NAMALWA (cell line): ENCODE measurements at regions not wholly inside any gene's neighbourhood (a gene's known extent, or its start where the extent isn't known, plus 50 kb on each side); places are given as distances from the start of the nearest gene placed in this dataset.
"Not testable (repeated sequence)": the region's sequence is repeated elsewhere in the genome, so short reads cannot be mapped to it uniquely, and the experiment has no call there.

Source experiments
- DNase-seq: peaks from one replicate; pipeline ENCODE4 v3.0.0-alpha.2; 2015; ENCODE audit warnings: low spot score

- no peak for DNase-seq
These were observed 52.6 kb upstream of the JUN start for GRCh38 chr1:58836408-58836807.

- DNase-seq = no peak
These were observed 54.0 kb upstream of the JUN start for GRCh38 chr1:58837886-58838285.

GRCh38 chr1:58839147-58839795, 55.4 kb upstream of the JUN start:
- DNase-seq = no peak

GRCh38 chr1:58839846-58840835, 56.3 kb upstream of the JUN start:
- DNase-seq = no peak

- peak; percentile 26 for DNase-seq
These were observed 57.6 kb upstream of the JUN start for GRCh38 chr1:58841455-58841854.

GRCh38 chr1:58842941-58843340, 59.1 kb upstream of the JUN start:
- no peak for DNase-seq

GRCh38 chr1:58844176-58844575, 60.3 kb upstream of the JUN start:
- no peak for DNase-seq

- DNase-seq = no peak
These were observed 62.1 kb upstream of the JUN start for GRCh38 chr1:58845942-58846341.

- DNase-seq = no peak
These were observed 65.1 kb upstream of the JUN start for GRCh38 chr1:58848818-58849411.

- DNase-seq = no peak
These were observed 65.7 kb upstream of the JUN start for GRCh38 chr1:58849551-58849950.

GRCh38 chr1:58850636-58851035, 66.8 kb upstream of the JUN start:
- no peak for DNase-seq

GRCh38 chr1:58852731-58853485, 69.1 kb upstream of the JUN start:
- DNase-seq = no peak

GRCh38 chr1:58854576-58854975, 70.7 kb upstream of the JUN start:
- DNase-seq = no peak

GRCh38 chr1:58855274-58856165, 71.7 kb upstream of the JUN start:
- no peak for DNase-seq

GRCh38 chr1:58856281-58856680, 72.4 kb upstream of the JUN start:
- not testable (repeated sequence) for DNase-seq

GRCh38 chr1:58857680-58858673, 74.1 kb upstream of the JUN start:
- DNase-seq = peak; percentile 7

- DNase-seq = no peak
These were observed 76.1 kb upstream of the JUN start for GRCh38 chr1:58859769-58860485.

- DNase-seq = no peak
These were observed 77.2 kb upstream of the JUN start for GRCh38 chr1:58861076-58861475.

GRCh38 chr1:58861506-58861905, 77.7 kb upstream of the JUN start:
- no peak for DNase-seq
